COLO668 (cell line): ENCODE measurements at regions not wholly inside any gene's neighbourhood (a gene's known extent, or its start where the extent isn't known, plus 50 kb on each side); places are given as distances from the start of the nearest gene placed in this dataset.
"Not testable (repeated sequence)": the region's sequence is repeated elsewhere in the genome, so short reads cannot be mapped to it uniquely, and the experiment has no call there.

Experiments used
- DNase-seq: peaks from one replicate; lab custom pipeline; 2025; ENCODE audit not compliant: unreplicated experiment; lab: John Stamatoyannopoulos, UW

DNA sequence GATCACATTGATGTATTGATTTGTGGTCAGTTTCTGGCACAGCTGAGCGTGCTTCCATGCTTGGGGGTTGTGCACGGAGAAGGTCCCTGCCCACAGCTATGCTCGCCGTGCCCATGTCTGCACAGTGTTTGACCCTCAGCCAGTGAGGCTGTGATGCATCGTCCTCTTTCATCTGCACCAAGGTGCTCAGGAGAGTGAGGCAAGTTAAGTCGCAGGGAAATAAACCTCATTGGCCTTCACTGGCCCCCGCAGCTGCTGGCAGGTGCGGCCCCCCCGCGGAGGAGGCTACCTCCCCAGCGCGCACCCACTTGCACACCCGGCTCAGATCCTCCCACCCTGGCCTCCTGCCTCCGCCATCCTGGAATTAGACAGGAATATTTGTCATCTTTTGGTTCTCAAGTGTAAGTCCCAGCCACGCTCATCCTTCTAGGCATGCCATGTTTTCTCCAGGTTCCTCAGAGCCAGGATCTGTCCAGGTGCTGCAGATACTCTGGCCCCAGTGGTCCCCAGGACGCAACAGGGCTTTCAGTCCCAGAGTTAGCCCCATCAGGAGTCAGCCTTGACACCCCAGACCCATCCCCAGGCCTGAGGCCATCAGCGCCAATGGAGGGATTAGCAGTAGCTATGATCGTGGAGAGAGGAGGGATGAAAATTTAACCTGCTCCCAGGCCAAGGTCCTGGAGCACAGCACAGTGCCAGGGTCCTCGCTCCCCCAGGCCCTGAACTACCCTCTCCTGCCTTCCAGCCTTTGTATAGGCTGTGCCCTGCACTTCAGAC lies 93.7 kb downstream of the OAT start:
- DNase-seq, result no peak

DNA sequence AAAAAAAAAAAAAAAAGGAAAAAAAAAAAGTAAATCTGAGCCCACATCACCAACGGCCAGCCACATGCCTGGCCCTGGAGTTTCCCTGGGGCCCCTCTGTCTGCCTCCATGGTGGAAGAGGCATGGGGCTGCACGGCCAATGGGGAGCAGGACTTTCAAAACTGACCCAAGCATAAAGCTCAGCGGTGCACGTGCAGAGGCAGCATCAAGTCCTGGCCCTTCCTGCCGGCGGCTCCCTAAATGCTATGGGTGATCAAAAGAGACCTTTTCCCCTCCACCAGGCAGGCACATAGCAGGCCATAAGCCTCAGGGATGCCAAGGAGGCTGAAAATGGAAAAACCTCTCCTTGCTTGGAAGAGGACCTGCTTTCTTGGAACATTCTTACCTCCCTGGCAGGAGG lies 94.3 kb downstream of the OAT start:
- DNase-seq, result no peak

DNA sequence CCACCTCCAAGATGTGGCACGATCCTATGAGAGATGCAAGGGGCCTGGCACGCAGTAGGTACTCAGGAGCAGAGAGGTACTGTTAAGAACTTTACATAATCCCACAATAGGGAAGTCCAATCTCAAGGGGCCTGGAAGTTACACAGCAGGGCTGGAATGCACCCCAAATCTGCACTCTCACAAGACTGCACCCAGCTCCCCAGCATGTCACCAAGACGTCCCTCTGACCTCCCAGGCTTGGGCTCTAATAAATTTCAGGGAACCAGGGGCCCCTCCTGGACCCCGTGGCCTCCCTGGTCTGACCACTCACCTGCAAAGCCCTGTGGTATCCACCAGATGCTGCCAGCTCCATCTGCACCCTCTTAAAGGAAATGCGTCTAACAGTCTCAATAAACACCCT lies 94.9 kb downstream of the OAT start:
- no peak for DNase-seq

DNA sequence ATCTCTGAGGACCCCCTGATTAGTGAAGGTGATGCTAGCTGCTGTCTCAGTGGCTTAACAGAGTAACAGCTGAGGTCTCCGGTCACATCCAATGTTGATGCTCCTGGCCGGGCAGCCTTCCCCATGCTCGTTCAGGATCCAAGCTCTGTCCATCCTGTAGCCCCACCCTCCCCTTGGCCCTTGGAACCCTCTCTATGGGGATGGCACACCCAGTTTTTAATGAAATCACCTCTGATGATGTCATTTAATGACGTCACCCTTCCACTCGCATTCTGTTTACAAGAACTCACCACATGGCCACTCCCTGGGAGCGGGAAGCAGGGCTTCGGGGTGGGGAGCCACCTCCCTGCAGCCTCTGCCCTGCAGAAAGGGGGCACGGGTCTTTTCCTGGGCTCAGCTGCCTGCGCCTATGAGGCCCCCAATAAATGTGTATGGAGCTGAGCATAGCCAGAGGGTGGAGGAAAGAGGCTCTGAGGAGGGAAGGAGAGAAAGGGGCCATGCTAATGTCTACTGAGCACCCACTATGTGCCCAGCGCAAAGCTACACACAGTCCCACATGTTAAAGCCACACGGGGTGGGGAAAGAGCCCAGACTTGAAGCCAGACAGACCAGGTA lies 95.5 kb downstream of the OAT start:
- no peak for DNase-seq

DNA sequence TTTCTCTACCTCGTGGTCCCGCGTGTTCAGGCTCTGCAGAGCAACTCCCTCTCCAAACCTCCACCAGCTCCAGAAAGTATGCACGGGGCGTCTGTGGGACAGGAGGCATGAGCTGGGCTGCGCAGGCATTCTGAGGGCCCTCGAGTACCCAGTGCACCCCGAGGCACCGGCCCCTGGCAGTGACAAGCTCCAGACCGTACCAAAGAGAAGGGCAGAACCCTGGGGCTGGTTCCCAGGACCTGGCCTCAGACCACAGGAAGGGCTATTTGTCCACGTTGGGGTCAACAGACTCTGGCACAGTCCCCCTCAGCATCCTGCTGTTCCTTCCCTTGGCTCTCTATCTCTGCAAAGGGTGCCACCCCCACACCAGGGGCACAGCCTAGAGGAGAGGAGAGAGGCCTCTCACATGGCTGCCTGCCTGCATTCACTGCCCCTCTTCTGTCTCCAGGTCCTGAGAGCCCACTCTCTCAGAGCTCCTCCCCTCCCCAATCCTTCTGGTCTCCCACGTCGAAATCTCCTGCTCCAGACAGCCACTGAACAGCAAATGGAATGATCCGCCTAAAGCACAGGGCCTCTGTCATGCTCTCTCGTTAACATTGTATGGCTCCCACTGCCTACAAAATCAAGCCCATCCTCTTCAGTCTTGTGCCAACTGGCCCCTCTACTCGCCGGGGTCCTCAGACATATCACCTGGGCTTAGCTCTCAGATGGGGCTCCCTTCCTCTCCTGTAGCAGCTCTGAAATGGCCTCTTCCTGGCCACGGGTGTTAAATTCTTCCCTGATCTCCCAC lies 96.3 kb downstream of the OAT start:
- DNase-seq, result no peak

DNA sequence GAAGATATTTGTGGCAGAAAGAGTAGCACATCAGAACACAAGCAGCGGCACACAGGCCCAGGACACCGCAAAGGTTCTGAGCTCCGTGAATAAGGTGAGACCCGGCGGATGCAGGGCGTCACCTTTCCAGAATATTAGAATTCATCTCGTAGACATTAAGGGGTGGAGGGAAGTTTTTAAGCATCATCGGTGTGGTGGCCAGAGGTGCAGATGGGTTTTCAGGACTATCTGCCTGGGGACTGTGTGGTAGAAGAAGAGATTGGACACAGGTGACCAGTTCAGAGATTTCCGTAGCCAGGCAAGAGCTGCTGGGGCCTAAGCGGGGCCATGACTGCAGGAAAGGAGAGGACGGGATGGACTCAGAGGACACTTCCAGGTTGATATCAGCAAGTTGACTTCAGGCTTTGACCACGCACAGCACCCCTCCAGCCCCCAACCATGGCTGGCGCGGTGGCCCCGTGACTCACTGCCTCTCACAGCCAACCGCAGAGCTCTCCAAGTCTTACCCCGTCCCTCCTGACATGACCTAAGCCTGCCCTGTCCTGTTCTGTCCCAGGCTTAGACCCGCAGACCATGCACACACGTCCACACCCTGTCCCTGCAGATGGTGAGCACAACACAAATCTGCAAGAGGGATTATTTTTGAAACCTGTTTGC lies 97.2 kb downstream of the OAT start:
- no peak for DNase-seq

DNA sequence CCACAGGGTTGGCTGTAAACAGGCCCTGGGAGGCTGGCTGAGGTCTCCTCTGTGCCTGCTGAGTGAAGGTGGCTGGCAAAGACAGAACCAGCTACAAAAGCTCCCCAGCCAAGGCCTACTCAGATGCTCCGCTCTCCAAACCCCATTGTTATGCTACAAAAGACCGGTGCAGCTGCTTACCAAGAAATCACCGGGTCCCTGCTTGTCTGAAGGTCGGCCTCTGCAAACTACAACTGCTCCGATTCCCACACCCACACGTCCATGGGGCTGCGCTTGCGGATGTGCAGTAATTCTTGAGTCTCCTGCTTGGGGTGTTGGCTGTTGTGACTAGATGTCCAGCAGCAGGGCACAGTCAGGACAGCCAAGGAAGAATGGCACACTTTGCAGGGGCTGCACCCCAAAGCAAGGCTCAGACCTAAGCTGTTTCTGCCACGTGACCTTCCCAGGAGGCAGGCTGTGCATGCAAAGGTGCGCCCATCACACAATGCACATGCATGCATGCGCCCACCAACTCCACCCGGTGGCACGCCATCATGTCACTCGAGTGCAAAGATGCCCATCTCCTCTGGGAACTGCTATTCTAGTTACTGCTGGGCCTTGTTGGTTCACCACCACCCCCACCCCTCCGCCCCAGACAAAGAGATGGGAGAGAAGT lies 97.8 kb downstream of the OAT start:
- DNase-seq, result no peak

DNA sequence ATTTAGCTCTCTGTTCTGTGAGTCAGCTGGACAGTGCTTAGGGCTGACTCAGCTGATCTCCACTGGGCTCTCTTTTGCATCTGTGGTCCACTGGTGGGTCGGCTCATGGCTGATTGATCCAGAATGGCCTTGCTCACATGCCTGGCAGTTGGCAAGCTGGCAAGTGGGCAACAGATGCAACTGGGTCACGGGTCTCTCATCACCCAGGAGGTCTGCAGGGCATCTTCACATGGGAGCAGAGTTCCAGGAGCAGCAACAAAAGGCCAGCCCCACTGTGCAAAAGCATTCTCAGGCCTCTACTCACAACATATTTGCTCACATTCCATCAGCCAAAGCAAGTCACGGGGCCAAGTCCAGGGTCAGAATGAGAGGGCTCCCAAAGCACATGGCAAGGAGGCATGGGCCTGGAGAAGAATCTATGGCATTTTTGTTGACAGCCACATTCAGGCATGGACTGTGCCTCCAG lies 98.8 kb downstream of the OAT start:
- DNase-seq, result no peak

DNA sequence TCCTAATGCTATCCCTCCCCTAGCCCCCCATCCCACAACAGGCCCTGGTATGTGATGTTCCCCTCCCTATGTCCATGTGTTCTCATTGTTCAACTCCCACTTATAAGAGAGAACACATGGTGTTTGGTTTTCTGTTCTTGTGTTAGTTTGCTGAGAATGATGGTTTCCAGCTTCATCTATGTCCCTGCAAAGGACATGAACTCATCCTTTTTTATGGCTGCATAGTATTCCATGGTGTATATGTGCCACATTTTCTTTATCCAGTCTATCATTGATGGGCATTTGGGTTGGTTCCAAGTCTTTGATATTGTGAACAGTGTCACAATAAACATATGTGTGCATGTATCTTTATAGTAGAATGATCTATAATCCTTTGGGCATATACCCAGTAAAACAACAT lies 99.2 kb downstream of the OAT start:
- not testable (repeated sequence) for DNase-seq

DNA sequence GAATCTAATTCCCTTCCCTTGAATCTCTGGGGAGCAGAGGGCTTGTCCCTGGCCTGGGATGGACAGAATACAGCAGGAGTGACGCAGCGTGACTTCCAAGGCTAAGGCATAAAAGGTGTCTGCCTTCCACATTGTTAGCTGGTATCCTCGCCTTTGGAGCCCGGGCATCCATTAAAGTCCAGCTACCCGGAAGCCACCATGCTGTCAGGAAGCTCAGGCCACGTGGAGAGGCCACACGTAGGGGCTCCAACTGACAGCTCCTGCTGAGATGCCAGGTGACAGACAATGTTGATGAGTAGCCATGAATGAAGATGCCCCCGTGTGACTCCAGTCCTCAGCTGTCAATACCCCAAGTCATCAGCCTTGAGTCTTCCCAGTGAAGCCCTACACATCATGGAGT lies 99.9 kb downstream of the OAT start:
- no peak for DNase-seq

DNA sequence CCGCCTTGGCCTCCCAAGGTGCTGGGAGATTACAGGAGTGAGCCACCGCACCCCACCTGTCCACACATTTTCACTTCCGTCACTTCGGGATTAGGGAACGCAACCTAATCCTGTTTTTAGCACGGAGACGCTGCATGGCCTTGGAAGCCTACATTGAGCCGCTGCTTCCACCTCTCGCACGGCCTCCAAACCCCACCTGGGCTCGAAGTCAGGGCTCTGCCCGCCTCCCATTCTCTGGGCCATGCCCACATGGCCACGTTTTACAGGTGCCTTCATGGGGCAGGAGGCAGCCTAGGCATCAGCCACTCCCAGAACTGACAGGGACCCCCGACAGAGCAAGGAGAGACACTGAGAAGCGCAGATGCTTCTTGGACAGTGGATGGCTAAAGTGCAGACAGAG lies 100.6 kb downstream of the OAT start:
- no peak for DNase-seq

DNA sequence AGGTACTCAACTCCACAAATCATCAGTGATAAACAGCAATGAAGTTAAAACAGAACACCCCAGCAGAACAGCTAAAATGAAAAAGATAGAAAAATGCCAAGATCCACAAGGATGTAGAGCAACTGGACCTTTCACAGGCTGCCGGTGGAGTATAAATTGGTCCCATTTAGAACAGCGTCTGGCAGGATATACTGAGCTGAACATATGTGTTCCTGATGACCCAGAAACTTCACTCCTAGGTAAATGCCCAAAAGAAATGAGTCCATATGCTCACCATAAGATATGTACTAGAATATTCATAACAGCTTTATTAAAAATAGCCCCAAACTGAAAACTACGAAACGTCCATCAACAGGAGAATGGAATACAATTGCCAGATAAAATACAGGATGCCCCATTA lies 102.4 kb downstream of the OAT start:
- no peak for DNase-seq

DNA sequence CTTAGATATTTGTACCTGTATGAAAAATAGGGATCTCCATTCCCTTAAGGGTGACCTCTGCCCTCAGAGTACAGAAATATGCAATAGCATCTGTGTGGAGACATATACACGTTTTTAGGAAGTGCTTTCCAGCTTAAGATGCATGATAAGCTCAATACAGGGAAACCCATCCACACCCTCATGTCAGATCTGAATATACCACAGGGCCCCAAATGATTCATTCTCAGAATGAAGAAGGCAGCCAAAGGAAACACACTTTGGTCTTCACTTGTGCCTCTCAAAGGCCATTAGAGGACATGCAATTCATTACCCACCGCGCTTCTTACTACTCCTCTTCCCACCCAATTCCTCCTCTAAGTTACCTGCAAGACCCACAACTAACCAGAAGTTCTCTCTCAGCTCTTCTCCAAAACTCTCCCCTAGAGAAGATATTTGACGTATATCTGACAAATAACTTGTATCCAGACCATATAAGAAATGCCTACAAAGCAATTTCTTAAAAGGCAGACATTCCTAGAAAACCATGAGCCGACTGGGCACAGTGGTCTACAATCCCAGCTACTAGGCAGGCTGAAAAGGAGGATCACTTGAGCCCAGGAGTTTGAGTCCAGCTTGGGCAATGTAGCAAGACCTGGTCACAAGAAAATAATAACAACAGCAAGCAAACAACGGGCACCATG lies 103.0 kb downstream of the OAT start:
- DNase-seq, result no peak

DNA sequence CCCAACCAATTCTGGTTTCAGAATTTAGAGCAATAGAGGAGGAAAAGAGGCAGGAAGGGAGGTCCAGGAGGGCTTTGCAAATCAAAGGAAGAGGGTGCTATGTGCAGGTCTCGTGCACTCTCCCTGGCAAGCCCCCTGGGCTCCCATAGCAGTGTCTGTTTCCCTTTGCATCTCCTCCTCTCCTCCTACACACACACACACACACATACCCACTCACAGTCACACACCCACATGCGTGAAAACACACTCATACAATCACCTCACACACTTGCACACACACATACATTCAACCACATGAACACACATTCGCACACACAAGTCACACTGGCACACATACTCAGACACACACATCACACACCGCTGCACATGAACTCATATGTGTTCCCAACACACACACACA lies 105.3 kb downstream of the OAT start:
- no peak for DNase-seq

DNA sequence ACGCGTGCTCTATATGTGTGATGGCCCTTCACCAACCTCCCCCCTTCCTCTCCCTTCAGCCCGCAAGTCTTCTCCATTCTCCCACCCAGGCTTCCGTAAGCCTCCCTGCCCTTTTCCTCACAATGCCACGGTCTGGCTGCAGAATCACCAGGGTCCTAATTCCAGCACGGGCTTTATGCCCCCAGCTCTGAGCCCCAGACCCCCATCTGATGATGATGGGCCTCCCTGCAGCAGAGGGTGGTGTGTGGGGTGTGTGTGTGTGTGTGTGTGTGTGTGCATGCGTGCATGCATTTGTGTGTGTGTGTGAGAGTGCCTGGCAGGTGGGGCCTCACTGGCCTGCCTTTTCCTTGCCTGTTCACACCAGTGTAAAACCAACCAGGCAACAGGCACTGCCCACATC lies 109.9 kb downstream of the OAT start:
- no peak for DNase-seq

DNA sequence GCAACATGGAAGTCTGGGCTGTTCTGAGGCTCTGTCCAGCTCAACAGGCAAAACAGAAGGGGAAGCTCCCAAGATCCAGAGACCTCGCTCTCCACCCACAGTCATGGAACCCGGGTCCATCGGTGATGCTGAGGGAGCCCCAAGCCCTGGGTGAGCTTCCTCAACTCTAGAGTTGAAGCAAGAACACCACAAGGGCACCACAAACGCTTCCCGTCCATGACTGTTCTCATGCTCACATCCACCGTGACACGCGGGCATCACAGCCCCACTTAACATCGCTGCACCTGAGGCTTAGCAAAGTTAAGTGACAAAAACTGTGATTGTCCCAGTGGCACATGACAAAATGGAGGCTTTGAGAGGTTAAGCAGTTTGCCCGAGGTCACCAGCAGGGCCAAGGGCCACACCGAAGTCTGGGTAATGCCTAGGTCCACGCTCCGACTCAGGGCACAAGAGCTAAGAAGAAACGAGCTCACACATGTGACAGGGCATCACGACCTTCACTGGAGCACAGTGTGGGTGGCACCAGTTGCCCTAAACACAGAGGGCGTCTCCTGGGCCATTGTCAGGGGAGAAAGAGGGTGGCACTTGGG lies 110.6 kb downstream of the OAT start:
- no peak for DNase-seq

DNA sequence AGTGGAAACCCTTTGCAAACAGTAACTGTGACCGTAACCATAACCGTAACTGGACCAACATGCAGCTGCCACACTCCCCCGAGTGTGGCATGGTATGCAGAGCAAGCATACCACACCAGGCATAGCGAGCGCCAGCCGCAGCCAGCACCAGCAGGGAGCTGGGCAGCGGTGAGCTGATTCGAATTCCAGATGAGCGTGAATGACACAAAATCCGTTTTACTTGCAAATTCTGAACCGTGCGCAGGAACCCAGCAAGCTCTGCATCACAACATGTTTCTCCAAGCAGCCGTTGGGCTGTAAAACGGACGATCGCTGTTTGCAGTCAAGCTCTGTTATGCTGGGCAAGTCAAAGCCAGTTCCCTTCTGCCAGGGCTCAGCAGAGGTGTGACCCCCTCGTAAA lies 111.1 kb downstream of the OAT start:
- no peak for DNase-seq

DNA sequence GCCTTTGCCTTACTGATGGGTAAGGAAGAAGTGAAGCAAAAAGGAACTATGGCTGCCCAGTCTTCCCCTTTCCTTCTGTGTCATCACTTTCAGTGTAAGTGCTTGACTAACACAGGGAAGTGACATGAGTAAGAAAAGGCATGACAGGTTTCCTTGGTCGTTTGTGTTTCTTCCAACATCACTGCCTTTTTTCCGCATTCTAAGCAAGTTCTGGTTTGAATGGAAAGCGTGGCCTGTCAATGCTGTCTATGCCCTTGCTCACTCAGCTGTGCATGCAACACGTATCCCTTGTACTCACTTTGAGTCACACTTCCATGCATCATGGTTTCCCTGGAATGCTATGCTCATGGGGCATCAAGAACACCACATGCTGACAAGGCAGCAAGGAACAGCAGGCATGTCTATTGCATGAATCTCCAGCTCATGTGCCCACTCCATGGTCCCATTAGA lies 111.8 kb downstream of the OAT start:
- no peak for DNase-seq

DNA sequence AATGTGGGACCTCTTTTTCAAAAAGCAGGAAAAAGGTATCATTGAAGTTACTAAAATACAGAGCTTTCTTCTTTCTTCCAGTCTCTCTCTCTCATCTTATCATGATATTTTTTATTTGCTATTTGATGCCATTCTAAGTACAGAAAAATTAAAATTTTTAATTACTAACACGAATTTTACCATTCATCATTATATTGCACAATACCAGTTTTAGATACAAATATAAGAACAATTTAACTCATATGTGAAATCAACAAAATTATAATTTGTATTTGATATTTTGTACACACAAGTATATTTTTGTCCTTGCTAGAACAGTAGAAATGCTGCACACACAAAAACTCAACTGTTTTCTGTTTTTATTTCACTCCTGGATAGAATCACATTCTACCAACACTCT lies 112.2 kb downstream of the OAT start:
- DNase-seq, result no peak

DNA sequence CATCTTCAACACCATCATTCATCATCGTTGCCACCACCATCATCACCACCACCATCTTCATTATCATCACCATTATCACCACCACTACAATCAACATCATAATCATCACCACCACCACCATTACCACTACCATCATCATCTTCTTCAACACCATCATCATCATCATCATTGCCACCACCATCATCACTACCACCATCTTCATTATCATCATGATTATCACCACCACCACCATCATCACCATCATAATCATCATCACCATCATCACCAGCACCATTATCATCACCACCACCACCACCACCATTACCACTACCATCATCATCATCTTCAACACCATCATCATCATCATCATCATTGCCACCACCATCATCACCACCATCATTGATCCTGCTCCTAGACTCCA lies 112.7 kb downstream of the OAT start:
- DNase-seq, result no peak
